ENCODE measurements at regions not wholly inside any gene's neighbourhood (a gene's known extent, or its start where the extent isn't known, plus 50 kb on each side); places are given as distances from the start of the nearest gene placed in this dataset.

- TF ChIP-seq, protein P1, sequence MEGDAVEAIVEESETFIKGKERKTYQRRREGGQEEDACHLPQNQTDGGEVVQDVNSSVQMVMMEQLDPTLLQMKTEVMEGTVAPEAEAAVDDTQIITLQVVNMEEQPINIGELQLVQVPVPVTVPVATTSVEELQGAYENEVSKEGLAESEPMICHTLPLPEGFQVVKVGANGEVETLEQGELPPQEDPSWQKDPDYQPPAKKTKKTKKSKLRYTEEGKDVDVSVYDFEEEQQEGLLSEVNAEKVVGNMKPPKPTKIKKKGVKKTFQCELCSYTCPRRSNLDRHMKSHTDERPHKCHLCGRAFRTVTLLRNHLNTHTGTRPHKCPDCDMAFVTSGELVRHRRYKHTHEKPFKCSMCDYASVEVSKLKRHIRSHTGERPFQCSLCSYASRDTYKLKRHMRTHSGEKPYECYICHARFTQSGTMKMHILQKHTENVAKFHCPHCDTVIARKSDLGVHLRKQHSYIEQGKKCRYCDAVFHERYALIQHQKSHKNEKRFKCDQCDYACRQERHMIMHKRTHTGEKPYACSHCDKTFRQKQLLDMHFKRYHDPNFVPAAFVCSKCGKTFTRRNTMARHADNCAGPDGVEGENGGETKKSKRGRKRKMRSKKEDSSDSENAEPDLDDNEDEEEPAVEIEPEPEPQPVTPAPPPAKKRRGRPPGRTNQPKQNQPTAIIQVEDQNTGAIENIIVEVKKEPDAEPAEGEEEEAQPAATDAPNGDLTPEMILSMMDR (conservative IDR thresholded peaks at IDR 0.05; ENCODE audit: low read depth, low read length), result no peak
- TF ChIP-seq SMC3 (IDR thresholded peaks at IDR 0.05; ENCODE audit: low read depth, low read length), result no peak
- TF ChIP-seq POLR2A (IDR thresholded peaks at IDR 0.05; ENCODE audit: low read depth, low read length), result no peak
- TF ChIP-seq BHLHE40 (IDR thresholded peaks at IDR 0.05; ENCODE audit: low read depth, low read length), result no peak
- no peak for TF ChIP-seq RFX5 (IDR thresholded peaks at IDR 0.05; ENCODE audit: low read depth, low read length)
- no peak for TF ChIP-seq CEBPB (IDR thresholded peaks at IDR 0.05; ENCODE audit: low read depth, low read length)
Measured at GRCh38 chr14:101000711-101001250, 97.3 kb upstream of the RTL1 start.
